ENCODE measurements at regions not wholly inside any gene's neighbourhood (a gene's known extent, or its start where the extent isn't known, plus 50 kb on each side); places are given as distances from the start of the nearest gene placed in this dataset.

DNA sequence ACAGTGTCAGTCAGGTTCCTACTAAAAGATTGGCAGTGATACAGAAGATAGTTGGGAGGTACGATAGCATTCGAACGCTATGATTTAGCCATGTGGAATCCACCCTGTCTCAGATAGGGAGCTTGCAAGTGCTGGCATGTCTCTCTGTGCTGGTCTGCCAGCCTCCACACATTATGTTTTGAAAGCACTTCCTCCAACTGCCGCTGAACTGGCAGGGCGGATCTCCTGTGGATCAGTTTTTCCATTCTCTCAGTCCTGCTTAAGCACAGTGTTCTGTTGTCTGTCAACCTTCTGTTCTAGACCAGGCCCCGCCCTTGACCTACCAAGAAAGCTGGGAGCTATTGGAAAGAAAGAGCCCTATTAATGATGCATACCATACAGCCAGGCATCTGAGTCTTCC, 65.5 kb upstream of the PALMD start:
- Histone ChIP-seq H3K36me3 (ENCODE audit: control insufficient read depth in 1 of 2, insufficient read depth in 2 of 2, low read depth in 1 of 2, low read length in 2 of 2) (no peaks in the 10 kb centered on the region), H3K9ac (ENCODE audit: low read length) (no peak overlapping the region), H3K23ac (ENCODE audit: low read length in 2 of 2) (no peak overlapping the region), H2AFZ (ENCODE audit: low read depth, low read length) (no peak overlapping the region), H2AK5ac (ENCODE audit: low read length, severe bottlenecking) (no peak overlapping the region), H3K4me2 (ENCODE audit: low read length, poor library complexity, severe bottlenecking) (no peak overlapping the region), H3K18ac (ENCODE audit: low read depth in 1 of 2, low read length in 2 of 2) (no peak overlapping the region), H2BK12ac (ENCODE audit: low read length in 2 of 2) (no peak overlapping the region), H3K27ac (ENCODE audit: low read length, poor library complexity, severe bottlenecking) (no peak overlapping the region), H3K14ac (ENCODE audit: low read length in 2 of 2) (no peak overlapping the region), H2BK120ac (ENCODE audit: low read depth, low read length) (no peak overlapping the region), H2BK15ac (ENCODE audit: low read depth, poor library complexity, severe bottlenecking) (no peak overlapping the region), H3K4ac (ENCODE audit: low read depth in 1 of 2, low read length in 2 of 2) (peak overlapping the region in 1 of 2 experiments; percentile 9), H3K4me1 (ENCODE audit: control insufficient read depth, insufficient read depth, low read depth, low read length) (no peaks in the 10 kb centered on the region), H3K79me1 (replicated peaks; ENCODE audit: low read length, poor library complexity, severe bottlenecking) (no peaks in the 10 kb centered on the region), H2BK5ac (ENCODE audit: low read depth, low read length, poor library complexity, severe bottlenecking) (no peak overlapping the region), H4K91ac (ENCODE audit: low read length) (no peak overlapping the region), H3K9me3 (ENCODE audit: control insufficient read depth, low read length) (no peaks in the 10 kb centered on the region), H3K4me3 (ENCODE audit: insufficient read depth in 1 of 2, low read depth in 1 of 2, low read length in 2 of 2) (no peak overlapping the region), H4K8ac (ENCODE audit: low read length) (no peak overlapping the region), H3K27me3 (ENCODE audit: control insufficient read depth in 1 of 2, insufficient read depth in 1 of 2, low read length in 2 of 2) (no peaks in the 10 kb centered on the region)
- 88% methylated on average over 6 of the region's 6 CpGs for whole genome bisulfite sequencing
- peak; percentile 26 for DNase-seq

DNA sequence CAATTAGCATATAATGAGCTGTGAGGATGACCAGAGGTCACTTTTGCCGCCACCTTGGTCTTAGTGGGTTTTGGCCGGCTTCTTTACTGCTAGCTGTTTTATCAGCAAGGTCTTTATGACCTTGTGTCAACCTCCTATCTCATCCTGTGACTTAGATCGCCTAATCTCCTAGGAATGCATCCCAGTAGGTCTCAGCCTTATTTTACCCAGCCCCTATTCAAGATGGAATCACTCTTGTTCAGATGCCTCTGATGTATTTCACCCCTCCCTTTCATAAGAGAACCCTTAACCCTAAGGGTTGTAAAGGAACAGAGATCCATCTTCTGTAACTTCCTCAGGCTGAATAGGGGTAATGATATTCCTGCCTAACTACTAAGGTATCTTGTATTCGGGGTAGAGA, 58.9 kb upstream of the PALMD start:
- no peak overlapping the region for H2BK120ac ChIP-seq (ENCODE audit: low read depth, low read length)
- 71% methylated on average over 4 of the region's 4 CpGs for WGBS
- no peak overlapping the region for H3K4me3 ChIP-seq (ENCODE audit: insufficient read depth in 1 of 2, low read depth in 1 of 2, low read length in 2 of 2)

DNA sequence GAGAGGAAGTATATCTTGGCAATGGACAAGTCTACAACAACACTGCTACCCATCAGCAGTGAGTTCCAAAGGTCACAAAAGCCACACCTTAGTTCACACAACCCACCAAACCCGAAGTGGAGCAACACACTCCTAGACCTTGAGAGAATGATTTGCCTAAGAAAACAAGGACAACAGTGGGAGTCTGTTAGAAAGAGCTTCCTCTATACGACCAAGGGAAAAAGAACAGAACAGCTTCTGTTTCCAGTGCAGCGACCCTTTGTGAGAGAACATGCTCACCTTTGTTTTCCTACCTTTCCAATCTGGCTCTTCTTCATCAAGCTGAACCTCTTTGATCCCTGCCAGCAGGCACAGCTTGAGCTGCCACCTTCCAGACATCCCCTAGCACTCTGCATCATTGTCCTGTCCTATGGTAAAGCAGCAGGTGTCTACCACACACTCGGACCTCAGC, 56.7 kb upstream of the PALMD start:
- 70% methylated on average over 3 of the region's 4 CpGs for WGBS
- no peak overlapping the region for H2BK5ac ChIP-seq (ENCODE audit: low read depth, low read length, poor library complexity, severe bottlenecking)
- H3K4ac ChIP-seq (ENCODE audit: low read depth in 1 of 2, low read length in 2 of 2): no peak overlapping the region

More for the DNA sequence above, 58.9 kb upstream of the PALMD start:
- H3K4ac ChIP-seq (ENCODE audit: low read depth in 1 of 2, low read length in 2 of 2): no peak overlapping the region
- H4K91ac ChIP-seq (ENCODE audit: low read length): no peak overlapping the region
- no peaks in the 10 kb centered on the region for H3K9me3 ChIP-seq (ENCODE audit: control insufficient read depth, low read length)
- H3K4me1 ChIP-seq (ENCODE audit: control insufficient read depth, insufficient read depth, low read depth, low read length): peaks cover 2% of the 10 kb centered on the region
- H2BK5ac ChIP-seq (ENCODE audit: low read depth, low read length, poor library complexity, severe bottlenecking): no peak overlapping the region
- no peaks in the 10 kb centered on the region for H3K79me1 ChIP-seq (replicated peaks; ENCODE audit: low read length, poor library complexity, severe bottlenecking)
- no peak overlapping the region for H3K27ac ChIP-seq (ENCODE audit: low read length, poor library complexity, severe bottlenecking)
- peak overlapping the region; percentile 84 for H2AK5ac ChIP-seq (ENCODE audit: low read length, severe bottlenecking)
- no peak overlapping the region for H3K23ac ChIP-seq (ENCODE audit: low read length in 2 of 2)
- no peaks in the 10 kb centered on the region for H3K27me3 ChIP-seq (ENCODE audit: control insufficient read depth in 1 of 2, insufficient read depth in 1 of 2, low read length in 2 of 2)
- H3K9ac ChIP-seq (ENCODE audit: low read length): no peak overlapping the region
- no peak overlapping the region for H2AFZ ChIP-seq (ENCODE audit: low read depth, low read length)
- H2BK15ac ChIP-seq (ENCODE audit: low read depth, poor library complexity, severe bottlenecking): no peak overlapping the region
- no peak for DNase-seq
- H4K8ac ChIP-seq (ENCODE audit: low read length): no peak overlapping the region
- H3K14ac ChIP-seq (ENCODE audit: low read length in 2 of 2): no peak overlapping the region
- no peak overlapping the region for H3K18ac ChIP-seq (ENCODE audit: low read depth in 1 of 2, low read length in 2 of 2)
- H2BK12ac ChIP-seq (ENCODE audit: low read length in 2 of 2): no peak overlapping the region
- H3K36me3 ChIP-seq (ENCODE audit: control insufficient read depth in 1 of 2, insufficient read depth in 2 of 2, low read depth in 1 of 2, low read length in 2 of 2): no peaks in the 10 kb centered on the region
- H3K4me2 ChIP-seq (ENCODE audit: low read length, poor library complexity, severe bottlenecking): no peak overlapping the region

DNA sequence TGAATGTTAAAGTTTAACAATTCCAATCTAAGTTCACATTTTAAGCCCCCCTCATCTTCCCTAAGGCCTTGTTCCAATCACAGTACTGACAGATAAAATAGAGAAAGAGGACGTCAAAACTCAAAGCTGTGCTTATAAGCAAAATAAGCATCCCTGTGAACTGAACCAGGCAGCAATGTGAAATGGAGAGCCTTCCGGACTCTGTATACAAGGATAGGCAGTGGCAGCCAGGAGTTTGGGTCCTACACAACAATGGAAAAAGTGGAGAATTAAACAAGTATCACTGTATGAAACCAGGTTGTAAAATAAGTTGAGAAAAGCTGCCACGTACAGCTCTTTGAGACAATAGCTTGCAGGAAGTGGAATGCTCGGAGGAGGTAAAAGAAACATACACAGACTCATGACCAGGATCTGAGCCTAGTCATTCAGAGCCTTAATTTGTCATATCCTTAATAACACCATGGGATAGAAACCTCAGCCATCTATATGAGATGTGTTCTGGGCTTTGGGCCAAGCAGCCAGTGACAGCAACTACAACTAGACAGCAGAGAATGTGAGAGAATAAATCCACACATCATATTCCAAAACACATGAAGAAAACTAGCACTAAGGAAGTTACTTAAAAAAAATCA, 55.2 kb upstream of the PALMD start:
- 34% methylated on average over 4 of the region's 4 CpGs for WGBS
- Histone ChIP-seq H3K27ac (ENCODE audit: low read length, poor library complexity, severe bottlenecking) (peak overlapping the region; percentile 98), H3K79me1 (replicated peaks; ENCODE audit: low read length, poor library complexity, severe bottlenecking) (no peaks in the 10 kb centered on the region), H2BK15ac (ENCODE audit: low read depth, poor library complexity, severe bottlenecking) (no peak overlapping the region), H4K8ac (ENCODE audit: low read length) (peak overlapping the region; percentile 82), H3K9me3 (ENCODE audit: control insufficient read depth, low read length) (peaks cover 7% of the 10 kb centered on the region), H2BK120ac (ENCODE audit: low read depth, low read length) (no peak overlapping the region), H4K91ac (ENCODE audit: low read length) (no peak overlapping the region), H3K9ac (ENCODE audit: low read length) (peak overlapping the region; percentile 75), H2AK5ac (ENCODE audit: low read length, severe bottlenecking) (no peak overlapping the region), H2AFZ (ENCODE audit: low read depth, low read length) (no peak overlapping the region), H3K27me3 (ENCODE audit: control insufficient read depth in 1 of 2, insufficient read depth in 1 of 2, low read length in 2 of 2) (no peaks in the 10 kb centered on the region), H3K4me2 (ENCODE audit: low read length, poor library complexity, severe bottlenecking) (no peak overlapping the region), H3K4me3 (ENCODE audit: insufficient read depth in 1 of 2, low read depth in 1 of 2, low read length in 2 of 2) (no peak overlapping the region), H2BK12ac (ENCODE audit: low read length in 2 of 2) (no peak overlapping the region), H3K36me3 (ENCODE audit: control insufficient read depth in 1 of 2, insufficient read depth in 2 of 2, low read depth in 1 of 2, low read length in 2 of 2) (no peaks in the 10 kb centered on the region), H3K23ac (ENCODE audit: low read length in 2 of 2) (no peak overlapping the region), H3K4me1 (ENCODE audit: control insufficient read depth, insufficient read depth, low read depth, low read length) (peaks cover 2% of the 10 kb centered on the region), H3K4ac (ENCODE audit: low read depth in 1 of 2, low read length in 2 of 2) (no peak overlapping the region), H3K18ac (ENCODE audit: low read depth in 1 of 2, low read length in 2 of 2) (peak overlapping the region in 1 of 2 experiments; percentile 88), H3K14ac (ENCODE audit: low read length in 2 of 2) (no peak overlapping the region), H2BK5ac (ENCODE audit: low read depth, low read length, poor library complexity, severe bottlenecking) (peak overlapping the region; percentile 70)
- peak; percentile 66 for DNase-seq

More for the DNA sequence above, 56.7 kb upstream of the PALMD start:
- no peak overlapping the region for H3K9ac ChIP-seq (ENCODE audit: low read length)
- H2BK120ac ChIP-seq (ENCODE audit: low read depth, low read length): no peak overlapping the region
- H2AK5ac ChIP-seq (ENCODE audit: low read length, severe bottlenecking): no peak overlapping the region
- H3K27me3 ChIP-seq (ENCODE audit: control insufficient read depth in 1 of 2, insufficient read depth in 1 of 2, low read length in 2 of 2): no peaks in the 10 kb centered on the region
- no peaks in the 10 kb centered on the region for H3K36me3 ChIP-seq (ENCODE audit: control insufficient read depth in 1 of 2, insufficient read depth in 2 of 2, low read depth in 1 of 2, low read length in 2 of 2)
- no peak overlapping the region for H3K23ac ChIP-seq (ENCODE audit: low read length in 2 of 2)
- peak overlapping the region; percentile 52 for H4K91ac ChIP-seq (ENCODE audit: low read length)
- H3K79me1 ChIP-seq (replicated peaks; ENCODE audit: low read length, poor library complexity, severe bottlenecking): no peaks in the 10 kb centered on the region
- peak overlapping the region in 1 of 2 experiments; percentile 7 for H2BK12ac ChIP-seq (ENCODE audit: low read length in 2 of 2)
- H3K4me3 ChIP-seq (ENCODE audit: insufficient read depth in 1 of 2, low read depth in 1 of 2, low read length in 2 of 2): no peak overlapping the region
- H3K18ac ChIP-seq (ENCODE audit: low read depth in 1 of 2, low read length in 2 of 2): no peak overlapping the region
- no peak overlapping the region for H3K14ac ChIP-seq (ENCODE audit: low read length in 2 of 2)
- no peak overlapping the region for H2BK15ac ChIP-seq (ENCODE audit: low read depth, poor library complexity, severe bottlenecking)
- peaks cover 2% of the 10 kb centered on the region for H3K4me1 ChIP-seq (ENCODE audit: control insufficient read depth, insufficient read depth, low read depth, low read length)
- H3K4me2 ChIP-seq (ENCODE audit: low read length, poor library complexity, severe bottlenecking): no peak overlapping the region
- H3K27ac ChIP-seq (ENCODE audit: low read length, poor library complexity, severe bottlenecking): no peak overlapping the region
- DNase-seq: no peak
- no peaks in the 10 kb centered on the region for H3K9me3 ChIP-seq (ENCODE audit: control insufficient read depth, low read length)
- H4K8ac ChIP-seq (ENCODE audit: low read length): no peak overlapping the region
- H2AFZ ChIP-seq (ENCODE audit: low read depth, low read length): no peak overlapping the region
